HG03558 (cell line): ENCODE measurements at regions not wholly inside any gene's neighbourhood (a gene's known extent, or its start where the extent isn't known, plus 50 kb on each side); places are given as distances from the start of the nearest gene placed in this dataset.

ENCODE experiments used
- ATAC-seq: cut with Tn5 transposase; IDR thresholded peaks from one replicate; pipeline ENCODE4 v1.9.1; 2021; ENCODE audit warnings: moderate number of reproducible peaks; ENCODE audit not compliant: unreplicated experiment; ENCODE audit errors: extremely low read depth

- no peak for ATAC-seq
These were observed 250.4 kb downstream of the FZD1 start for GRCh38 chr7:91514591-91514990.

GRCh38 chr7:91515961-91516360 lies 251.7 kb downstream of the FZD1 start:
- no peak for ATAC-seq

GRCh38 chr7:91517201-91517785 lies 253.1 kb downstream of the FZD1 start:
- no peak for ATAC-seq

DNA sequence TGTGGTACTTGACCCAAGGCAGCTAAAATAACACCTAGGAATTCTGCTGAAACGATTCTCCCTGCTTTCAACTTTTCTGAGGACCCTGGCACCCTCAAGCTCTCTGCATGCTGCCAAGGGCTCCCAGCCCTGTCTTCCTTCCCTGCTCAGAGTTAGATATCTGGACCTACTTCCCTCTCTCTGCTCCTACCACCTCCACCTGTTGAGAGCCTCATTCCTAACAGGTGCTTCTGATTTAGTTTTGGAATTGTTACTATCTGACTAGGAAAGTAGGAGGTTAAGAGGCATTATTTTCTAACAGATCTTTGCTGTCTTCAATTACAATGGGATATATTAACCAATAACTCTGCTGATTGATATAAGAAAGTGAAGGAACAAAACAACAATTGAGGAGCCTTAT lies 253.8 kb downstream of the FZD1 start:
- ATAC-seq, result no peak

GRCh38 chr7:91519241-91520158 lies 255.3 kb downstream of the FZD1 start:
- no peak for ATAC-seq

GRCh38 chr7:91520645-91521044 lies 256.4 kb downstream of the FZD1 start:
- no peak for ATAC-seq

- no peak for ATAC-seq
These were observed 262.2 kb downstream of the FZD1 start for GRCh38 chr7:91526404-91526803.

DNA sequence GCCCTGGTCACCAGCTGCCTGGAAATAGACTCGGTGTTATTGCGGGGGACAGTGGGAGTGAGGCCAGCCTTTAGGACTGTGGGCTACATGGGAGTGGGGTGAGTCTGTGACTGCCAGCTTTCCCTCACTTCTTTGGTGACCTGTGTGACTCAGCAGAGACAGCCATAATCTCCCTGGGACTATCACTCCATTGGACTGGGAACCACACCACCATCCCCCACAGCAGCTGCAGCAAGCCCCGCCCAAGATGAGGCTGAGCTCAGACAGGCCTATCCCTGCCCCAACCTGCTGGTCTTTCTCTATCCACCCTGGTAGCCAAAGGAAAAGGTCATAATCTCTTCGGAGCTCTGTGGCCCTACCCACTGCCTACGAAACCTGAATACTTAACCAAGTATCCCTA lies 263.2 kb downstream of the FZD1 start:
- ATAC-seq, result no peak

DNA sequence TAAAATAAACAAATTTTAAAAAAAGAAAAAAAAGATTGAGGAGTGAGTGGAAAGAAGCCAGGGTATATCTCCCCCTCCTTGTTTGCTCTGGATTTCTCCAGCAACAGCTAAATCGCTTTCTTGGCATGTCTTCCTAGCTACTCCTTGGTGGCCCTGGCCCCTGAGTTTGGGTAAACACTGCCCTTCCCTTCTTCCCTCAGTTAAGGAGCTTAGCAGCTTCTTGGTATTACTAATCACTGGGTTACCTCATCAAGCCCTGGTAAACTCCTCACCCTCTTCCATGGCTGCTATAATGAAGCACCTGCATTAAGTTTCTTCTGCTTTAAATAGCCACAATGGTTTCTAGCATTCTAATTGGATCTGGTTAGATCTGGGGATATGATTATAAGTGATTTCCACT lies 269.8 kb downstream of the FZD1 start:
- no peak for ATAC-seq

GRCh38 chr7:91537260-91538152 lies 273.3 kb downstream of the FZD1 start:
- no peak for ATAC-seq

DNA sequence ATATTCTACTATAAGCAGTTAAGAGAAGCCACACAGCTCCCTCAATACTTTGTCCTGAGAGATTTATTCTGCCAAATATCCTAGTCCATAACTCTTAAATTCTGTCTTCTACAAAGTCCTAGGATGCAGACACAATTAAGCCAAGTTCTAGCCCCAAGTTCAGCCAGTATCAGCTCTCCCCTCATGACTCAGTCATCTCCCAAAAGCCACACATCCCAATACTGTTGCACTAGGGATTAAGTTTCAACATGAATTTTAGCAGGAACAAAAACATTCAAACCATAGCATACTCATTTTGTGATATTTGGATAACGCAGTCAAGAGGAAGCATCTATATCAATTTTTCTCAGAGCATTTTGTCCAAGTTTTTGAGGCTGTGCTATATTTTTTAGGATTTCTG lies 277.4 kb downstream of the FZD1 start:
- ATAC-seq, result no peak

GRCh38 chr7:91543646-91544045 lies 279.4 kb downstream of the FZD1 start:
- no peak for ATAC-seq

GRCh38 chr7:91549878-91550277 lies 285.6 kb downstream of the FZD1 start:
- no peak for ATAC-seq

- no peak for ATAC-seq
These were observed 286.7 kb downstream of the FZD1 start for GRCh38 chr7:91550931-91551330.

- no peak for ATAC-seq
These were observed 287.3 kb downstream of the FZD1 start for GRCh38 chr7:91551377-91552175.

DNA sequence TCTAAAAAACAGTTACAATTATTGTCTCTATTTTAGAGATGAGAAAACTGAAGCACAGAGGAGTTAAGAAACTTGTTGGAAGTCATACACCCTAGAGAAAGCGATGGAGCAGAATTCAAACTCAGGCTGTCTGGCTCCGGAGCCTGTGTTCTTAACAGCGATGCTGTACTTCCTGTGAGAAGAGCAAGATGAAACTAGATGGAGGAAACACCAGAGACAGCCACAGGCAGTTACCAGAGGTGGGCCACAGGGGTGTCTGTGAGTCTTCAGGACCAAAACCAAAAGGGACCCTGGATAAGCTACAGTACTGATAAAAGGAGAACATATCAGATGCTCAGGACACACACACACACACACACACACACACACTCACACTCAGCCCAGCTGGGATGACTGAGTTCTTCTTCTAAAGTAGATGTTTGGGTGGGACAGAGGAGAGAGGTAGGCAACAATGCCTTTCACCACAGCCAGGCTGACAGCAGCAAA lies 289.2 kb downstream of the FZD1 start:
- no peak for ATAC-seq

GRCh38 chr7:91554883-91555282 lies 290.6 kb downstream of the FZD1 start:
- ATAC-seq, result no peak

- no peak for ATAC-seq
These were observed 292.0 kb downstream of the FZD1 start for GRCh38 chr7:91556239-91556638.

- no peak for ATAC-seq
These were observed 292.9 kb downstream of the FZD1 start for GRCh38 chr7:91556956-91557650.
